ENCODE measurements at regions not wholly inside any gene's neighbourhood (a gene's known extent, or its start where the extent isn't known, plus 50 kb on each side); places are given as distances from the start of the nearest gene placed in this dataset.

DNA sequence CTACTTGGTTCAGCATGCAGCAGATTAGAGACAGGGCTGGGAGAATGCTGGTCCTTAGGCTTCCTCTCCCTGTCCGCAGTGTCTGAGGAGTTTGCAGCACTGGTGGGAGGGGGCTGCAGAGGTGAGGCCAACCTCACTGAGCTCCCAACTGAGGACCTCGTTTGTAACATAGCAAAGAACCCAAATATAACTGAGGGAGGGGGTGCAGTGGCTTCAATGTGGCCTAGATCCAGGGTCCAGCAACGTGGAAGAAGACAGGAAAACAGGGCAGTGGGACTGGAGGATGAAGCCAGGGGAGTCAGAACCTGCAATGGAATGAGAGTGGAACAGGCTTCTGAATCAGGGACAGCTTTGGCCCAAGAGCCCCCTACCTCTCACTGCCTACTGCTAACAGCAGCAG is 84.3 kb upstream of the MAFB start:
- no peak overlapping the region for H3K4me3 ChIP-seq (ENCODE audit: low read depth, low read length)
- TF ChIP-seq, protein P1, sequence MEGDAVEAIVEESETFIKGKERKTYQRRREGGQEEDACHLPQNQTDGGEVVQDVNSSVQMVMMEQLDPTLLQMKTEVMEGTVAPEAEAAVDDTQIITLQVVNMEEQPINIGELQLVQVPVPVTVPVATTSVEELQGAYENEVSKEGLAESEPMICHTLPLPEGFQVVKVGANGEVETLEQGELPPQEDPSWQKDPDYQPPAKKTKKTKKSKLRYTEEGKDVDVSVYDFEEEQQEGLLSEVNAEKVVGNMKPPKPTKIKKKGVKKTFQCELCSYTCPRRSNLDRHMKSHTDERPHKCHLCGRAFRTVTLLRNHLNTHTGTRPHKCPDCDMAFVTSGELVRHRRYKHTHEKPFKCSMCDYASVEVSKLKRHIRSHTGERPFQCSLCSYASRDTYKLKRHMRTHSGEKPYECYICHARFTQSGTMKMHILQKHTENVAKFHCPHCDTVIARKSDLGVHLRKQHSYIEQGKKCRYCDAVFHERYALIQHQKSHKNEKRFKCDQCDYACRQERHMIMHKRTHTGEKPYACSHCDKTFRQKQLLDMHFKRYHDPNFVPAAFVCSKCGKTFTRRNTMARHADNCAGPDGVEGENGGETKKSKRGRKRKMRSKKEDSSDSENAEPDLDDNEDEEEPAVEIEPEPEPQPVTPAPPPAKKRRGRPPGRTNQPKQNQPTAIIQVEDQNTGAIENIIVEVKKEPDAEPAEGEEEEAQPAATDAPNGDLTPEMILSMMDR (IDR thresholded peaks at IDR 0.05; ENCODE audit: low read depth, low read length, missing control alignments): no peak
- no peak for DNase-seq (ENCODE audit: low read depth)
- in situ Hi-C loops (cut with HindIII; ENCODE audit: low sequenced_read_pairs): no loop called here

GRCh38 chr20:40774252-40774651 is 85.2 kb upstream of the MAFB start:
- H3K4me3 ChIP-seq (ENCODE audit: low read depth, low read length): no peak overlapping the region
- in situ Hi-C loops (cut with HindIII; ENCODE audit: low sequenced_read_pairs): no loop called here
- DNase-seq (ENCODE audit: low read depth): no peak
- TF ChIP-seq, protein P1 (IDR thresholded peaks at IDR 0.05; ENCODE audit: low read depth, low read length, missing control alignments): no peak

GRCh38 chr20:40775561-40776146 is 86.6 kb upstream of the MAFB start:
- TF ChIP-seq, protein P1 (IDR thresholded peaks at IDR 0.05; ENCODE audit: low read depth, low read length, missing control alignments): no peak
- H3K4me3 ChIP-seq (ENCODE audit: low read depth, low read length): no peak overlapping the region
- in situ Hi-C loops (cut with HindIII; ENCODE audit: low sequenced_read_pairs): no loop called here
- no peak for DNase-seq (ENCODE audit: low read depth)

DNA sequence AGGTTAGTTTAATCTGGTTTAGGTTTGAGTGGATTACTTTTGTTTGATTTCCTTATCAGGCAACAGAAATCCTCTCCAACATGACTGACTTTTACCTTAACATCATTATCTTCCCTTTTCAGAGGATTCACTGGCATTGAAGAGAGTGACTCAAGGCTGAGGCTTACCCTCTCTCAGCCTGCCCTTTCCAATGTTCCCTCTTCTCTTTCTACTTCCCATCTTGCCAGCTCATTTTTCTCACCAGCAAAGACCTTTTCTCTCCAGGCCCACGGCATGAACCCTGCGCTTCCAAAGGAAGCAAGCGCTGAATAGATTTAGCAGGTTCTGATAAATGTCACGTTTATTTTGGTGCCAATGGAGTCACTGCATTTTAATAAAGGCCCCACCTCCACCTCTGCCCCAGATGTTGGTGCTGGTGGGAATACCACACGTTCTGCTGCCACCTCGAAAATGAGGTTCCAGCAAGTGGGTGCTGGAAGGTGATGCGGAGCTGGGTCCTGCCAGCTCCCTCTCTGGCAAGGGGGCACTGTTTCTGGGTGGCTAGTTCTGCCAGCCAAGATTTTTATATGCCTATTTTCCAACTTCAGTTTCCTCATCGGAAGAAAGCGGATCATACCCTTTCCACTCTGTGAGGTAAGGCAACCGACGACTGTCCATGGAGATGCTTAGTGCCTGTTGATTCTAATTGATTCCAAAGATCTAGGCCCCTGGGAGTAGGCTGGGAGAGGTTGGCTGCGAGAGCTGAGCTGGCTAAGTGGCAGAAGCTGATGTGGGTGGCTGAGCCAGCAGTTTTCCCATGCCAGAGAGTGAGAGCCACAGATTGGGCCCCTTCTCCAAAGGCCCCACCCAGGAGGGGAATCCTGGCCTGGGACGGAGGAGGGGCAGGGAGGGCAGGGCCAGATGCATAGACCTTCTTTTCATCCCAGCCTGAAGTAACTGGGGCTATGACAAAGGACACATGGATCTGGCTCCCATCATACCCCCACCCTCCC is 87.7 kb upstream of the MAFB start:
- in situ Hi-C loops (cut with HindIII; ENCODE audit: low sequenced_read_pairs): no loop called here
- no peak overlapping the region for H3K4me3 ChIP-seq (ENCODE audit: low read depth, low read length)
- TF ChIP-seq, protein P1 (IDR thresholded peaks at IDR 0.05; ENCODE audit: low read depth, low read length, missing control alignments): no peak
- no peak for DNase-seq (ENCODE audit: low read depth)

GRCh38 chr20:40777653-40778052 is 88.6 kb upstream of the MAFB start:
- DNase-seq (ENCODE audit: low read depth): no peak
- H3K4me3 ChIP-seq (ENCODE audit: low read depth, low read length): no peak overlapping the region
- TF ChIP-seq, protein P1 (IDR thresholded peaks at IDR 0.05; ENCODE audit: low read depth, low read length, missing control alignments): no peak
- in situ Hi-C loops (cut with HindIII; ENCODE audit: low sequenced_read_pairs): no loop called here

DNA sequence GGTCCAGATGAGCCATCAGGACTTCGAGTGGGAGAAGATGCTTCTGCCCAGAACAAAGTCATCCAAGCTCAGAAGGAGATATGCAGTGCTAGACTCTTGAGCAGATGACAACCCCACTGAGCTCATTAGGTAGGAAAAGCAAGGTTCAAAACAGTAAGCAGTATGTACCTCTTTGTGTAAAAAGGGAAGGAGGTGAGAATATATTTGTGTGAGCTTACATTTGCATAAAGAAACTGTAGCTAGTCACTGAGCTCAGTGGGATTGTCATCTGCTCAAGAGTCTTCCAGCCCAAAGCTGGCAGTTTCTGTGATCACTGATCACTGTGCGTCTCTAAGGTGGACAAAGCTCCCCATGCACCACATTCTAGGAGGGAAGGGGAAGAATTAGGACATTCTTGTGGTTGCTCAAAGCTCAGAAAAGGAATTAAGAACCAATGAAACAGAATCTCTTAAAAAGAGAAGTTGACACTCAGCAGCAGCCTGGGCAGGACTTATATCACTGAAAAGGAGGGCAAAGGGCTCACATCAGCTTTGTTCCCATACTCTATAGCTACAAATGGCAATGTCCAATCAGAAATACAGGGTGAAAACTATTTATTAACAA is 90.0 kb upstream of the MAFB start:
- no peak overlapping the region for H3K4me3 ChIP-seq (ENCODE audit: low read depth, low read length)
- in situ Hi-C loops (cut with HindIII; ENCODE audit: low sequenced_read_pairs): no loop called here
- no peak for DNase-seq (ENCODE audit: low read depth)
- TF ChIP-seq, protein P1 (IDR thresholded peaks at IDR 0.05; ENCODE audit: low read depth, low read length, missing control alignments): no peak
